A673 (cell line): ENCODE measurements at regions not wholly inside any gene's neighbourhood (a gene's known extent, or its start where the extent isn't known, plus 50 kb on each side); places are given as distances from the start of the nearest gene placed in this dataset.

Experiments used
- EZH2 ChIP-seq: fragments of 200-600 bp; sonication (generic); IDR thresholded peaks from 2 replicates; pipeline ENCODE4 v1.6.1; 2017; ENCODE audit warnings: borderline replicate concordance, low read depth, mild to moderate bottlenecking, mixed read lengths, antibody characterized with exemption, low read length; ENCODE audit not compliant: poor library complexity, severe bottlenecking
- TF ChIP-seq, protein P1 (sequence below): fragments of 300-800, 200-600 bp; sonication (generic); conservative IDR thresholded peaks from 2 replicates; pipeline ENCODE4 v1.5.1; 2017; ENCODE audit warnings: low read depth, mild to moderate bottlenecking, antibody characterized with exemption, low read length, moderate library complexity, mixed read lengths

DNA sequence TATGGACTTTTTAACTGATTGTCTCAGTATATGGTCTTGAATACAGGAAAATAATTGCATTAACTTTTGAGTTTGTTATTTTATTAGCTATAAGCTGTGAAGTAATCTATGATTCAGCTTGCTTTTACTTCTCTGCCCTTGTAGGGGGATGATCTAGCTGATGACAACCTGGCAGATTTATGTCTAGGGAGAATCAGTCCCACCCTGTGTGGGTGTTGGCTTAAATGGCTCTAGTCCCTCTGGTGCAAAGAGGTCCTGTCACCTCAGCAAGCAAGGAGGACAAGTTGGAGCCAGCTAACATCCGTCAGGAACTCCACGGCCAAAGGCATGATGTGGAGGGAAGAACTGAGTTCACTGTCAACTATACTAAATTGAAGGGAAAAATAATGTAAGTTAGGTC is 495.3 kb downstream of the BMP2 start:
- TF ChIP-seq, protein P1, sequence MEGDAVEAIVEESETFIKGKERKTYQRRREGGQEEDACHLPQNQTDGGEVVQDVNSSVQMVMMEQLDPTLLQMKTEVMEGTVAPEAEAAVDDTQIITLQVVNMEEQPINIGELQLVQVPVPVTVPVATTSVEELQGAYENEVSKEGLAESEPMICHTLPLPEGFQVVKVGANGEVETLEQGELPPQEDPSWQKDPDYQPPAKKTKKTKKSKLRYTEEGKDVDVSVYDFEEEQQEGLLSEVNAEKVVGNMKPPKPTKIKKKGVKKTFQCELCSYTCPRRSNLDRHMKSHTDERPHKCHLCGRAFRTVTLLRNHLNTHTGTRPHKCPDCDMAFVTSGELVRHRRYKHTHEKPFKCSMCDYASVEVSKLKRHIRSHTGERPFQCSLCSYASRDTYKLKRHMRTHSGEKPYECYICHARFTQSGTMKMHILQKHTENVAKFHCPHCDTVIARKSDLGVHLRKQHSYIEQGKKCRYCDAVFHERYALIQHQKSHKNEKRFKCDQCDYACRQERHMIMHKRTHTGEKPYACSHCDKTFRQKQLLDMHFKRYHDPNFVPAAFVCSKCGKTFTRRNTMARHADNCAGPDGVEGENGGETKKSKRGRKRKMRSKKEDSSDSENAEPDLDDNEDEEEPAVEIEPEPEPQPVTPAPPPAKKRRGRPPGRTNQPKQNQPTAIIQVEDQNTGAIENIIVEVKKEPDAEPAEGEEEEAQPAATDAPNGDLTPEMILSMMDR: no peak
- no peak for TF ChIP-seq EZH2
